GM19025 (cell line): ENCODE measurements at regions not wholly inside any gene's neighbourhood (a gene's known extent, or its start where the extent isn't known, plus 50 kb on each side); places are given as distances from the start of the nearest gene placed in this dataset.
"Not testable (repeated sequence)": the region's sequence is repeated elsewhere in the genome, so short reads cannot be mapped to it uniquely, and the experiment has no call there.

ENCODE experiments used
- ATAC-seq: cut with Tn5 transposase; IDR thresholded peaks from one replicate; pipeline ENCODE4 v1.9.1; 2021; ENCODE audit warnings: mild to moderate bottlenecking, low read depth, moderate library complexity; ENCODE audit not compliant: unreplicated experiment

DNA sequence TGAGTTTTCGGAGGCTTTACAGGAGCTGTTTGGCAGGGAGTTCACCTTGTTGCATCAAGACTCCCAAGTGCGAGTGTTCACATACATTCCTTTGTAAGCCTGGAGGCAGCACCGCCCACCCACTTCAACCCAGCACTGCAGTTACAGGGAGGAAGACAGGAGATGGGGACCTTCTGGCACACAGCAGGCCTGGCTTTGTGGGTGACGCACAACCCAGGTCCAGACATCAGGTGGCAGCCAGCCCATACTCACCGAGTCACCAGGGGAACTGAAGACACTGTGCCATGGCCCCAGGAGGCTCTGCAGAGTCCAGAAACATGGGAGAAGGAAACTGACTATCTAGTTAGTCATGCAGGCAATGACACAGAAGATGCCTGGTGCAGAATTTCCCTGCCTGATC lies 305.9 kb upstream of the RNF32 start:
- ATAC-seq = no peak

DNA sequence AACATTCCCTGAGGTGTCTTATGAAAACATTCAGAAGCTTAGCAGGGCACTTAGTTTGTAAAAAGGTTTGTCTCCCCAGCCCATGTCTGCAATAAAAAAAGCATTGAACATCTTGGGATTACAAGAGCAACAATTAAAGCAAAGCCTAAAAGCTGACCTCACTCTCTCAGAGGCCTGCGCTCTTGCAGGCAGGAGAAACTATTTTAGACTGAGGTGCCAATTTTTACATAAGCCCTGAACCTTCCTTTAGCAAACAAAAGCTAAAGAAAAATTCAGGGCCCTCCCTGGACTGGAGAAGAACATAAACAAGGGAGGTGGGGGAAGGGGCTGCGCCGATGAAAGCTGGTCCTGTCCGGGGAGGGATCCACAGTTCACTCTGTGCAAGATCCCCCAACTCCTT lies 312.7 kb upstream of the RNF32 start:
- ATAC-seq = no peak

DNA sequence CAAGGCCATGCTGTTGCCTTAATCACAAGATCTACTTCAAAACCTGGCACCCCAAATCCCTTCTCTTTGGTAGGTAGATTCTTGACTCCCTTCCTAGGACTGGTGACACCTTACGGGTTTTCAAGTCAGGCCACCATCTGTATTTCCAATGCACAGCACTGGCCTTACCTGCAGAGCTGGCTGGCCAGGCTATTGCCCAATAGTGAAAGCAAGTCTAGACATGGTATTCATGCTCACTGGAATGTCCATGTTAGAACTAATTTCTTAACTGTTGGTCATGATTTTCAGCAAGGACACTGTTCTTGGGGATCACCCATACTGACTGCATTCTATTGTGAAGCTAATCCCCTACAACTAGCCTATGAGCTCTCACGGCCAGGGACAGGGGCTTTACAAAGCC lies 313.1 kb upstream of the RNF32 start:
- no peak for ATAC-seq

DNA sequence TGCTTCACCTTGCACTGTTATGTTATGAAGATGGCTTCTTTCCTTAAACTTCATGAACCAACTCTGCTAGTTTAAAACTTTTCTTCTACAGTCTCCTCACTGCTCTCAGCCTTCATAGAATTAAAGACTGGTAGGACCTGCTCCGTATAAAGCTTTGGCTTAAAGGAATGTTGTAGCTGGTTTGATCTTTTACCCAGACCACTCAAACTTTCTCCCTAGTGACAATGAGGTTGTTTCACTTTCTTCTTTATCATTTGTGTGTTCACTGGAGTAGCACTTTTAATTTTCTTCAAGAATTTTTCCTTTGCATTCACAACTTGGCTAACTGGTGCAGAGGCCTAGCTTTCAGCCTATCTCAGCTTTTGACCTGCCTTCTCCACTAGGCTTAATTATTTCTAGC lies 316.4 kb upstream of the RNF32 start:
- no peak for ATAC-seq

DNA sequence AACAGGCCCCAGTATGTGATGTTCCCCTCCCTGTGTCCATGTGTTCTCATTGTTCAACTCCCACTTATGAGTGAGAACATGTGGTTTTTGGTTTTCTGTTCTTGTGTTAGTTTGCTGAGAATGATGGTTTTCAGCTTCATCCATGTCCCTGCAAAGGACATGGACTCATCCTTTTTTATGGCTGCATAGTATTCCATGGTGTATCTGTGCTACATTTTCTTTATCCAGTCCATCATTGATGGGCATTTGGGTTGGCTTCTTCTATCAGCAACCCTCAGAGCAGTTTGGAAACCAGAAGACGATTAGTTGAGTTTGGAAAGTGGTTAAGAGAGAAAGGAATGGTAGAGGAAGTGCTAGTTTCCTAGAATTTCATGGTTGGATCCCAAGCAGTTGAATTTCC lies 319.1 kb upstream of the RNF32 start:
- ATAC-seq = not testable (repeated sequence)

DNA sequence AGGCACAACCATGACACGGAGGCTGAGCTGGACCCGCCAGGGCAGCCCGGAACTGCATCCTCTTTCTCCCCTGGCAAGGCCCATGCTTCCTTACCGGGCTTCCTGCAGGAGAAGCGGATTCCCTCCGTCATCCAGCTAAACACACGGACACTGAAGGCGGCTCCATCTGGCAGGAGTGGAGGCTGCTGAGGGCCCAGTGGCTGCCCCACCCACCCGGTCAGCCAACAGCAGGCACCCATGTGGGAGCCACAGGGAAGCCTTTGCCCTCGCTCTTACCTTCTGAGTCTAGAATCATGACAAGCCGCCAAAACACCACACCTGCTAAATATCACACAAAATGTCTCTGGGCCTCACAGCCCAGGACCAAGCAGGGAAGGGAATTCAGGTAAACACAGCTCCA lies 321.6 kb upstream of the RNF32 start:
- ATAC-seq = no peak

DNA sequence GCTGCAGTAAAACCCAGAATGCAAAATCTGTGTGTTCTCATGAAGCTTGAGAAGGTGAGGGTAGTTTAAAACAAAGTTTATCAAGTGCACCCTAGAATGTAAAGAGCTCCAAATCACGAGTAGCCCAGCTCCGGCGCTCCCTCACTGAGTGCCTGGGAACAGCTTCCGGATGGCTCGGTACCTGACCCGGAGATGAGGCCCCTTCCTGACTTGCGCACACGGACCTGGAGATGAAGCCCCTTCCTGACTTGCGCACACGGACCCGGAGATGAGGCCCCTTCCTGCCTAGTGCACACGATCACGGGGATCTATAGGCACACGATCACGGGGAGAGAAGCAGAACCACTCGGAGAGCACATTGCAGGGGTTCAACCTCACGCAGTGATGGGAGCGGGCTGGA lies 322.1 kb upstream of the RNF32 start:
- no peak for ATAC-seq

DNA sequence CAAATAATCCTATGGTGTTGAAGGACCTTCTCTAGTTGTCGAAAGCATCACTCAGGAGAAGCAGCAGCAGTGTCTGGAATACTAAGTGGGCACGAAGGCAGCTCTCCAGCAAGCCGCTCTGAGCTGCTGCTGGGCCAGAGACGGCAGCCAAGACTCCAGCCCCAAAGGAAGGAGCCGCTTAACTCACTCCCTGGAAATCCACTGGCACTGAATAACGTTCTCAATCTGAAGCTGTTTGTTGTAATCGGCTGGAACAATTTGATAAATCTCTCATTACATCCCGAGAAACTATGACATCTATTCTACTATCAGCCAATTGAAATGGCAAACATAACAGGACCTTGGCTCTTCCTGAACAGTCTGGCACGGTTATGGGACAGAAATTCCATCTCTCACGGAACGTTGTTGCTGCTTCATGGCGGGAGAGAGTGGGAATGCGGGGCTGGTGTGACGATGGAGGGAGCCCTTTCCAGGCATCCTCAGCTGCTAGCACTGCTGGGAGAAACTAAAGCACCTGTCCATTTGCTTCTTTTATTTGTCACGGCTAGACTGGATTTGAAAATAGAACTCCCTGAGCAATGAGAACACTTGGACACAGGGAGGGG lies 331.5 kb upstream of the RNF32 start:
- no peak for ATAC-seq

DNA sequence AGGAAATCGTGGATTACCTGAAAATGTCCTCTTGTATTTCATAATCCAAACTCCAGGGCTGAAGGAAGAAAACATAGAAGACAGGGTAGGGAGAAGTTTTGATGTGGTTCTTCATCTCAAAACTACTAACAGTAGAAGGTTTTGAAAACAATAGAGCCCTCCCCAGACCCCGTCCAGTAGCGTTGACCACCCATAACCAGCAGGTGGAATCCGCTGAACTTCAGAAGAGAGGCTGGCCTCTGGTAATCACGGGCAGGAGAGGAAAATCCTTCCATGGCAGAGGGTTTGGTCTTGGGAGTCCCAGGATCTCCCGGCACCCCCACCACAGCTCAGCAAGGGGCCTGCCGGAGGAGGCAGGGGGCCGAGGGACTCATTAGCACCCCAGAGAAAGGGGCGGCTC lies 333.4 kb upstream of the RNF32 start:
- no peak for ATAC-seq

DNA sequence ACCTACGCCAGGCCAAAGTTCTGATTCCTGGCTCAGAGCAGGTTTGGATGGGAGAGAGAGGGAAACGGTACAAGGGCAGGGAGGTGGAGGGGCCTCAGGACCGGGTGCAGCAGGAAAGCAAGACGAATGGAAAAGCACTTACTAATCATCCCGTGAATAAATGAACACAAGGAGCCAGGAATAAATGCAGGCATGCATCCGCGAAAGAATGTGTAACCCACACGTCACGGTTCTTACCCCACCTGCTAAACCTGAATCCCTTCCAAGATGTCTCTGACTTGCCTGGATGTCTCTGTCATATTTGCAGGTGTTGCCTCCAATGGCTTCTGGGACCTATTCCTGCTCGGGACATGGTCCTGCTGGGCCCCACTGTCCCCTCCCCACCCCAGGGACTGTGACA lies 335.2 kb upstream of the RNF32 start:
- ATAC-seq = no peak

DNA sequence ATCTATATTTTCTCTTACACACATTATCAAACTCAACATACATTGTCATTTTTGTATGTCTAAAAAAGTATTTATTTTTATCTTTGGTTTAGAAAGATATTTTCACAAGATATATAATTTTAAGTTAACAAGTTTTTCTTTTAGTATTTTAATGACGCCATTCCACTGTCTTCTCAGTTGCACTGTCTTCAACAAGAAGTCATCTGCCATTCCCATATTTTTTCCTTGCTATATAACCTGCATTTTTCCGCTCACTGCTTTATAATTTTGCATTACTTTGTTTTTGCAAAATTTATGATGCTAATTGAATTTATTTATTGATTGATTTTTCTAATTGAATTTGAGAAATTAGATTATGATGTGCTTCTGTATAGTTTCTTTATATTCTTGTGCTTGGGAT lies 357.8 kb upstream of the RNF32 start:
- ATAC-seq = no peak

DNA sequence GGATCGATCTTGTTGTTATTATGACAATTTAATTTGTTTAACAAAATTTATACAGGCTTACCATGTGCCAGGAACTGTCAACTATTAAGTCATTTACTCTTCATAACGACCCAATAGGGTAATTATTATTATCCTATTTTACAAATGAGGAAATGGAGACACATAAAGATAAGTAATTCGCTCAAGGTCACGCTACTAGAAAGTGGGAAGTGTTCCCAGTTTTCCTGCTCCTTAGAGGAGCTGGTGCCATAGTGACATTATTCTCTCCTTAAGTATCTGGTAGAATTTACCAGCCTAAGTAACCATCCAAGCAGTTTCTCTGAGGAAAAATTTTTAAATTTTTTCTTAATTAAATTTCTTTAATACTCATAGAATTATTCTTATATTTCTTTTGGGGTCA lies 360.9 kb upstream of the RNF32 start:
- no peak for ATAC-seq

DNA sequence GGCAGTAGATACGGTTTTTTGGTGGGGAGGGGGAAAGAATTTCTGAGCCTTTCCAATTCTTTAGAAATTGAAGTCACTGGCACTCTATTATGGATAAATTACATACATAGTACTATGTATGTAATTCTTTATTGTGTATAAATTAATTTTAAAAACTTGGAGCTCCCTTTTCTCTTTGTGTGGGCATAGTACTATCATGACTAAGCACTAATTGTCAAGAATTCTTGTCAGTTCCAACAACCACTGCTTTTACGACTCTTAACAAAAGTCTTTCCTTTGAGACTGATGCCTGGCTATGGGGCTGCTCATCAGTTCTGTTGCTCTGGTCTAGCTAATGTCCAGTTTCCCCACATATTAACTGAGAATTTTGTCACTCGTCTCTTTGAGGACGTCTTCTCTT lies 365.3 kb upstream of the RNF32 start:
- ATAC-seq = no peak

DNA sequence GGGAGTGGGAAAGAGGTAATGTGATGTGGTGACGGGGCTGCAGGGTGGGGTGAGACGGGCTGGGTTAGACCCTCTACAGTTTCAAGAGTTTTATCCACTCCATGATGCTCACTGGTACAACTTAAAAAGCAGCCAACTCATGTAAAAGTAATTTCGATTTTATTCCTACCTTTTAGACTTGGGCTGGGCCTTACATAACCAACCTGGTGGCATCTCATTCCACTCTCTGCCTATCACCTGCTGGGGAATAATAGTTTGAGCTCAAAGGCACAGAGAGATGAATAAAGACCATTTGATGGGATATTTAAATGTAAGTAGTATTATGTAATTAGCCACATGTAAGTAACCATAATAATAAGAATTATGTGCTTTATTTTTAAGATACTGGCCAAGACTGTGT lies 366.0 kb upstream of the RNF32 start:
- no peak for ATAC-seq

DNA sequence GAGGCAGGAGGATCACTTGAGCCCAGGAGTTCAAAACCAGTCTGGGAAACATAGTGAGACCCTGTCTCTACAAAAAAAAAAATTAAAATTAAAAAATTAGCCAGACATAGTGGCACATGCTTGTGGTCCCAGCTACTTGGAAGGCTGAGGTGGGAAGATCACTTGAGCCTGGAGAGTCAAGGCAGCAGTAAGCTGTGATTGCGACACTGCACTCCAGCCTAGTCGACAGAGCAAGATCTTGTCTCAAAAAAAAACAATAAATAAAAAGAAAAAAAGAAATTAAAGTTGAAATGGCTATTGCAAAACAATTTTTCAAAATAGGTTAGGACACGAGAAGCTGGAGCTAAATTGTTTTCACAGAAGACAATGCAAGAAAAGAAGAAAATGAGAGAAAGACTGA lies 379.0 kb upstream of the RNF32 start:
- no peak for ATAC-seq

DNA sequence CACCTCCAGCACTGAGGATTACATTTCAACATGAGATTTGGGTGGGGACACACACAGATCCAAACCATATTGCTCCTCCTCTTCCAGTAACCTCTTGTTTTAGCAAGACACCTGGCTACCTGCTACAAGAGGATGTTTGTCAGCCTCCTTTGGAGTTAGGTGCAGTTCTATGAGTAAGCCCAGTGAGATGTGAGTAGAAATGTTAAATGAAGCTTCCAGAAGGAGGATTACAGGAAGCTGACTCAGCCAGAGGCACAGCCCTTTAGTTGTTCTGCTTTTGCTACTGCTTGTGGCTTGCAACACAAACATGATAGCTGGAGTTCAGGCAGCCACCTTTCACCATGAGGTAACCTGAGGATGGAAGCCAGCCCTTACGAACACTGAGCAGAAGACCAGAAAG lies 382.7 kb upstream of the RNF32 start:
- ATAC-seq = no peak

DNA sequence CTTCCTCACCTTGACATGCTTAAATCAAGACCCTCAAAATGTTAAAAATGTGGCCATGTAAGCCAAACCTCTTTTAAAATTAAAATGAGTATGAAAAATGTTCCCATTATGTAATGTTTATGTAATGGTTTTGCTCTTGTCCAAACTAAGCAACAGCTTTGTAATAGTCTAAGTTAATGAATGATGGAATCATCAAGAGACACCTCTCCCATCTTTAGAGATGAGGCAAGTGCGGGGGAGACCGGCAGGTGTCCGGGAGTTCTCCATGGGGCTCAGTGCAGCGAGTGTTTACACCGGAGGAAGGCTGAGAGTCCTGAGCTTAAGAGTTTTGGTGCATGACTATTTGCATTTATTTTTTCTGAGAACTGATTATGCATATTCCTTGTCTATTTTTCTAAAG lies 384.9 kb upstream of the RNF32 start:
- no peak for ATAC-seq

DNA sequence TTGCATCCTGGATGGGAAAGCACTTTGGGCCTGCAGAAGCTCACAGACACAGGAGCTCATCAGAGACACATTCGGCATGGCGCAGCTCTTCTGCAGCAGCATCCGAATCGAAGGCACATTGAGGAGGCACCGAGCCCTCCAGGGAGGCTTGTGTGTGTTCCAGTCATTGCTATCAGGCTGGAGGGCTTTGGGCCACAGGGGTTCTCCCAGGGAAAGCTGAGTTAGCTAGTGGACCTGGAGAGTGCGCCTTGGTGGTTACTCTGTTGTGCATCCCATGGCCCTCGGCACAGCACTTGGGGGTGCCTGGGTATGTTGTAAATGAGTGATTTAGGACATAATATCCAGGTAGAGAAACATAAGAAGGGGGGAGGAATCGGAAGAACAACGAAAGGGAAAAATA lies 388.7 kb upstream of the RNF32 start:
- no peak for ATAC-seq

DNA sequence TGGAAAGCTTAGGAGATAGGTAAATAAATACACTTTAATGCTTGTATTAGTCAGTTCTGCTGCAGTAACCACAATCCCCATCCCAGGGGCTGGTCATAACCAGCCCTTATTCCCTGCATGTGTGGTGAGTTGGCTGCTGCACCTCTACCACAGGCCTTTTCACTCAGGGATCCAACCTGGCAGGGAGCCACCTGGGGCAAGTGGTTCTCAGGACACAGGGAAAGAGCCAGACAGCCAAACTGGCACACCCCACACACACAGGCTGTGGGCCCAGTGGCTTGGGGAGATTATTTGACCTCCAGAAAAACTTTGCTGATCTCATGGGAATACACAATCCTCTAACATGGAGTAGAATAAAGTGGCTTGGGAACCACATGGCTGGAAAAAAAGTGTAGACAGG lies 400.0 kb upstream of the RNF32 start:
- ATAC-seq = no peak

DNA sequence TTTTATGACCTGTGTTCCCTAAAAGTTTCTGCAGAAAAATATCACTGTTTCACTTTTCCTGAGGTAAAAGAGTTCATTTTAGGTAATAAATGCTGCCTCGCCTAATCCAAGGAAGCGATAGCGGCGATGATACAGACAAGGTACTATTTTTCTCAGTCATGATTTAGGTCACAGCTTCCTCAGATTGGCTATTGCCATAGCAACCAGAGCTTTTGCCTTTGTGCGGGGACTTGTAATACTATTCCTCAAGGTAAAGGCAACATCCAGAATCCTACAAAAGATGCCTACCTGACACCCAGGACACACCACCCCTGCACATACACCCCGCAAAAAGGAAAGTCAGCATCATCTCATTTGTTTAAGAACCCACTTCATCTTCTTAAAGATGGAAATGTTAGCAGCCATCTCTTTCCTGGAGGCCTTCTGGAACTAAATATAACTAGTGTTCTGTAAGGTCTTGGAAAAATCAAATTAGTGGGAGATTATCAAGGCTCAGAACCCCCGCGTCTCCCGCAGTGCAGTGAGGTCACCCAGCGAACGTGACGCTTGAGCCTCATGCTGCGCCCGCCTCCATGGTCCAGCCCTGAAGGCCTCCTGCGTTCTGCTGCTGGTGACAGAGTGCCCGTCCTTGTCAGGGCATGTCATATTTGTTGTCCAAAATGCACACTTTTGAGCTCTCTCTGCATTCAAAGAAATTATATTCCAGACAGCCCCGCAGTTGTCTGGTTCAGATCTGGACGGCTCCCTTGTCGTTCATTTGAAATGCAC lies 402.0 kb upstream of the RNF32 start:
- no peak for ATAC-seq

DNA sequence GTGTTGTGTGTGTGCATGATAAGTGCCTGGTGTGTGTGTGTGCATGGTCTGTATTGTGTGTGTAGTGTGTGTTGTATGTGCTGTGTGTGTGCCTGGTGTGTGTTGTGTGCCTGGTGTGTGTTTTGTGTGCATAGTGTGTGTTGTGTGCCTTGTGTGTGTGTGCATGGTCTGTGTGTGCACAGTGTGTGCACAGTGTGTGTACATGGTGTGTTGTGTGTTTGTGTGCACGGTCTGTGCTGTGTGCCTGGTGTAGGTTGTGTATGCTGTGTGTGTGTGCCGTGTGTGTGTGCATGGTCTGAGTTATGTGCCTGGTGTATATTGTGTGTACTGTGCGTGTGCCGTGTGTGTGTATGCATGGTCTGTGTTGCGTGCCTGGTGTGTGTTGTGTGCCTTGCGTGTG lies 403.0 kb upstream of the RNF32 start:
- no peak for ATAC-seq

DNA sequence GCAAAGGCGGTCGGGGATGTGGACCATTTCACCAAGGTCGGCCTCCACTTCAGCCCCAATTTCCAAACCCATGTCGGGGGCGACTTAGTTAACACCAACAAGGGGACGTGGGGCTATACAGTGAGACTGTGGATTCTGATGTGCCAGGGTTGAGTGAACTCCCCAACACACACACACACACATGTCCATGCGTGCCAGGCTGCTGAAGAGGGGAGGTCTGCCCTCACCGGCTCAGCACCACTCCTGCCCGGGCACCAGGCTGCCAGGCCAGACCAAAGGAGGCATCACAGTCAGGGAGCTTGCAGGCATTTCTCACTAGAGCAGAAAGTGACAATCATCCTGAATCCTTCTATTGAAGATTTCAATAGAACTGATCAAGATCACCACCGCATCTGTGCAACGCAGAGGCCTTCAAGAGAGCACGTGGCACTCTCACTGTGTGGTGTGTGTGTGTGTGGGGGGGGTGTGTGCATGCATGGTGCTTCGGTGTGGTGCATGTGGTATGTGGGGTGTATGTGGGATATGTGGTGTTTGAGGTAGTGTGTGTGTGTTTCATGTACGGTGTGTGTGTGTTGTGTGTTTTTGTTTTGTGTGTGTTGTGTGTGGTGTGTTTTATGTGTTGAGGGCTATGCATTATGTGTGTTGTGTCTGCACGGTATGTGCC lies 403.5 kb upstream of the RNF32 start:
- no peak for ATAC-seq
